ENCODE measurements at regions not wholly inside any gene's neighbourhood (a gene's known extent, or its start where the extent isn't known, plus 50 kb on each side); places are given as distances from the start of the nearest gene placed in this dataset.

DNA sequence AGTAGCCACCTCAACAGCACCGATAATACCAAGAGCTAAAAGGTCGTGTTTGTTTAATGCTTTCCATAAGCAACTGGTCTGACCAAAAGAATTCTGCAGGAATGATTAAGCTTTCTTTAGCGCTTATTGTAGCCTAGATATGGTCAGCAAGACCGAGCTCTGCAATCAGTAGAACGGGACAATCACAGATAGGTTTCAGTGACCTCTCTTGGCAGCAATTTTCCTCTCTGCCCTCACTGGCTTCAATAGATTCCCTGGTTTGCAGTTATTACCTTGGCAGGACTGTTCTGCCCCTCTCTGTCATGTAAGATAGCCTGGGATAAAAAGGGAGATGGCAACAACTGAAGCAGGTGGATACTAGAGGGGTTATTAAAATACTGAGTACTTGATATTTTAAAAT is 337.1 kb upstream of the NECTIN3 start:
- TF ChIP-seq NFRKB (IDR thresholded peaks at IDR 0.05; ENCODE audit: low read depth) = no peak
- no peak for TF ChIP-seq SRSF1 (IDR thresholded peaks at IDR 0.05; ENCODE audit: low read depth, low read length)
- no peak for TF ChIP-seq KDM5B (IDR thresholded peaks at IDR 0.05; ENCODE audit: insufficient replicate concordance, low read depth, low read length)
- no peak for TF ChIP-seq BMI1 (IDR thresholded peaks at IDR 0.05; ENCODE audit: low read length)
- no peak for TF ChIP-seq MAZ (CRISPR knock-in tag; conservative IDR thresholded peaks at IDR 0.05 in 1 of 2, IDR thresholded peaks at IDR 0.05 in 1 of 2)
- TF ChIP-seq ZNF324 (CRISPR knock-in tag; IDR thresholded peaks at IDR 0.05) = no peak
- no peak for TF ChIP-seq RAD21 (CRISPR knock-in tag; conservative IDR thresholded peaks at IDR 0.05 in 1 of 2, IDR thresholded peaks at IDR 0.05 in 1 of 2)
- no peak for TF ChIP-seq KDM1A (IDR thresholded peaks at IDR 0.05)
- TF ChIP-seq LARP7 (IDR thresholded peaks at IDR 0.05) = no peak
- TF ChIP-seq HDAC1 (IDR thresholded peaks at IDR 0.05) = no peak
- TF ChIP-seq, protein P1, sequence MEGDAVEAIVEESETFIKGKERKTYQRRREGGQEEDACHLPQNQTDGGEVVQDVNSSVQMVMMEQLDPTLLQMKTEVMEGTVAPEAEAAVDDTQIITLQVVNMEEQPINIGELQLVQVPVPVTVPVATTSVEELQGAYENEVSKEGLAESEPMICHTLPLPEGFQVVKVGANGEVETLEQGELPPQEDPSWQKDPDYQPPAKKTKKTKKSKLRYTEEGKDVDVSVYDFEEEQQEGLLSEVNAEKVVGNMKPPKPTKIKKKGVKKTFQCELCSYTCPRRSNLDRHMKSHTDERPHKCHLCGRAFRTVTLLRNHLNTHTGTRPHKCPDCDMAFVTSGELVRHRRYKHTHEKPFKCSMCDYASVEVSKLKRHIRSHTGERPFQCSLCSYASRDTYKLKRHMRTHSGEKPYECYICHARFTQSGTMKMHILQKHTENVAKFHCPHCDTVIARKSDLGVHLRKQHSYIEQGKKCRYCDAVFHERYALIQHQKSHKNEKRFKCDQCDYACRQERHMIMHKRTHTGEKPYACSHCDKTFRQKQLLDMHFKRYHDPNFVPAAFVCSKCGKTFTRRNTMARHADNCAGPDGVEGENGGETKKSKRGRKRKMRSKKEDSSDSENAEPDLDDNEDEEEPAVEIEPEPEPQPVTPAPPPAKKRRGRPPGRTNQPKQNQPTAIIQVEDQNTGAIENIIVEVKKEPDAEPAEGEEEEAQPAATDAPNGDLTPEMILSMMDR (IDR thresholded peaks at IDR 0.05 in 2 of 3, conservative IDR thresholded peaks at IDR 0.05 in 1 of 3; ENCODE audit: insufficient read depth in 2 of 3, low read depth in 1 of 3, low read length in 3 of 3) = no peak
- TF ChIP-seq, protein P2, sequence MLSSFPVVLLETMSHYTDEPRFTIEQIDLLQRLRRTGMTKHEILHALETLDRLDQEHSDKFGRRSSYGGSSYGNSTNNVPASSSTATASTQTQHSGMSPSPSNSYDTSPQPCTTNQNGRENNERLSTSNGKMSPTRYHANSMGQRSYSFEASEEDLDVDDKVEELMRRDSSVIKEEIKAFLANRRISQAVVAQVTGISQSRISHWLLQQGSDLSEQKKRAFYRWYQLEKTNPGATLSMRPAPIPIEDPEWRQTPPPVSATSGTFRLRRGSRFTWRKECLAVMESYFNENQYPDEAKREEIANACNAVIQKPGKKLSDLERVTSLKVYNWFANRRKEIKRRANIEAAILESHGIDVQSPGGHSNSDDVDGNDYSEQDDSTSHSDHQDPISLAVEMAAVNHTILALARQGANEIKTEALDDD (IDR thresholded peaks at IDR 0.05) = no peak
- no peak for TF ChIP-seq ZNF707 (CRISPR knock-in tag; conservative IDR thresholded peaks at IDR 0.05)

All from K562 (cell line).